AG08395 (cell line): ENCODE measurements at regions not wholly inside any gene's neighbourhood (a gene's known extent, or its start where the extent isn't known, plus 50 kb on each side); places are given as distances from the start of the nearest gene placed in this dataset.

Experiments used
- DNase-seq: peaks from one replicate; pipeline ENCODE4 v3.0.0; 2012; ENCODE audit warnings: mixed read lengths, low spot score

- DNase-seq = peak; percentile 20
Observed at GRCh38 chr20:24376311-24377099, 92.9 kb upstream of the SYNDIG1 start.

DNA sequence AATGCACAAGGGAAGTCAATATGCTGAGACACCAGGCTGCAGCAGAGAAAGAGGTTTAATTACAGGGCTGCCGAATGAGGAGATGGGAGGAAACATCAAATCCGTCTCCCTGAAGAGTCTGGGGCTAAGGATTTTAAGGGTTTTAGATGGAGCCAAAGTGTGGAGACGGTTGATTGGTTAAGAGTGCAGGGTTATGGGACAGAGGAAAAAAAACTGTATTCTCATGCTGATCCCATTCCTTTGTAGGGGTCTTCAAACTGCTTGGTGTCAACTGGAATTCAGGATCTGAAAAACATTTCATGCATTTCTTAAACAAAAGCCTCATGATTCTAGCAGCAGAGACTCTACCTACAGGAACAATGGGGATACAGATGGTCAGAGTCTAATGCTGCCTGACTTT is 96.1 kb upstream of the SYNDIG1 start:
- no peak for DNase-seq

DNA sequence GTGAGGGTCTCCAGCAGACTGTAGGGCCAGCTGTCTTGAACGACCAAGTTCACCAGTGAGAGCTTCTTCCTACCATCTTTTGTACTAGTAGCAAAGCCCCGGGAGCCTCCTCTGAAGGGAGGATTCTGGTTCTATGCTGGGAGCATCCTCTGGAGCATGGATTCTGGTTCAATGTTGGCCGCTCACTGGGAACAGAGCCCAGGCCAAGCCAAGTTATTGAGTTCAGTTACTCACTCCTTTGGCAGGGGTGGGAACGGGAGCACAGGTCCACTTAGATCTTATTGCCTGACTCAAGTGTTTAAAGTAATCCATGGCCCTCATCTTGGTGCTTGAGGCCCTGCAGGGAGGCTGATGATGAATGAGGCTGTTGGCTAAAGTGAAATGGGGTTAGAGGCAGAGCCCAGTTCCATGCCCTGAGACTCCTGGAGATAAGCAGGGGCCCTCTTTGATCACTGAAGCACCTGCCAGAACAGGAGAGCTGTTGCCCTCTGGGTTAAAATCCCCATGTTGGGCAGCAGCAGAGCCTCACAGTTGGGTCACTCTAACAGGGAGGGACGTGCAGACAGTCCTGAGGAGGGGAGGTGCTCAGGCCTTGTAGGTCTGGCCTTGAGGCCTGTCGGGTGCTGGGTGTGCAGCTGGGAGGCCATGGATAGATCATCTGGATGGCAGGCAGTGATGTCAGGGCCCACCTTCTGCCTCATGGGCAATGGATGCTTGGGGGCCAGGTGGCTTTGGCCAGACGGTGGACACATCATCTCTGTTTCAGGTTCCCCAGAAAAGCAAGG is 98.3 kb upstream of the SYNDIG1 start:
- DNase-seq = no peak

GRCh38 chr20:24370249-24370648 is 99.2 kb upstream of the SYNDIG1 start:
- no peak for DNase-seq

GRCh38 chr20:24368253-24368652 is 101.2 kb upstream of the SYNDIG1 start:
- no peak for DNase-seq

DNA sequence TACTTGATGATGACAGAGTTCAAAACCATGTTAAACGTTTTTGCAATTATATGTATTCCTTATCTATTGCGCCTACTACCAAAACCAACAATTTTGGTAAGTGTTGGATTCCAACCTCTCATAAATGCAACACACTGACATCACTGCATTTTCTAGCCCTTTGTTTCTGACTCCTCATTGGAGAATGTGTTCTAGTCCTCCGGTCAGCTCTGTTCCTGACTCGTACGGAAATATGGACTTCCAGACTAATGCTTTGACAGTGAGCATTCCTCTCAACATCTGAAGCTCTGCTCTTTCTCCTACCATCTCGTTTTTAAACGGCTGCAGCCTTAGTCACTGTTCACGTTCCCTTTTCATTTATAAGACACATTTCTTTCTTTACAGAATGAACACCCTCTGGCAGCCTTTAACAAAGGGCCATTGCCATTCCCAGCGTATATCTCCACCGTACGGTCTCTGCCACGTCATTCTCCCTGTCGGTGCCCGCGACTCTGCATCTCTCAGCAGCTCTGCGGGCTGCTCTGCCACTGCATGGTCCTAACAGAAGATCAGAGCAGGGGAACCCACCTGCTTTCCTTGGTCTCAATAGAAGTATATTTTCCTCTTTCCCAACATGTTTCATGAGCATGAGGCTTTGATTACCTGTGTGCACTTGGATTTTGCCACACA is 103.0 kb upstream of the SYNDIG1 start:
- DNase-seq = no peak

DNA sequence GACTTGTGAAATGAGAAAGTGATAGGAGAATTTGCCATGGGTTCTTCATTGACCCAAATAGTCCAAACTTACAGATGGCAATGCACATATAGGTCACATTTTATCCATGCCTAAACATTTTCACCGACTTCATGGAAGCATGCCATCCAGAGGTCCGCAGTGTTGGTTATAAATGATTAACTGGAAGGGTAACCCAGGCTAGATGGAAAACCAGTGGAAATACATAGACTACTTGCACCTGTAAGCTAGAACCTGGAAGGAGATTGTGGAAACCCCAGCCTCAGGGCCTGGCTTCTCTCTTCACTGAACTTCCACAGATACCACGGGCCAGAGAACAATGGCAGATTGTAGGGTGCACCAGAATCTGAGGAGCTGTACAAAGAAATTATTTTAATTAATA is 103.8 kb upstream of the SYNDIG1 start:
- DNase-seq = no peak

DNA sequence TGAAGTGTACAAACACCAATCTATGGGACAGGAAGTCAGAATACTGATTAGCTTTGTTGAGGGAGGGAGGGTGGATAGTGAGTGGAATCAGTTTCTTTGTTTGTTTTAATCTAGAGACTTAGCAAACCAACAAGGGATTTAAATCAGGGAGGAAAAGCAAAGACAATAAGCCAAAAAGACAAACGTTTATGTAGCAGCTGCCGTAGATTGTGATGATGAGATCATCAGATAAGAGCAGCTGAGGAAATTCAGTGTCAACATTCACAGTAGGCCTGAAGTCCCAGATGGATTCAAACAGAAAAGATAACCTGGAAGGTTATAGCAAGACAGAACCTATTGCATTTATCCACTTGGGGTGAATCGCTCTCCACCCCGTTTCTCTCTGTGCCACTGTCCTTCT is 104.9 kb upstream of the SYNDIG1 start:
- DNase-seq = no peak

DNA sequence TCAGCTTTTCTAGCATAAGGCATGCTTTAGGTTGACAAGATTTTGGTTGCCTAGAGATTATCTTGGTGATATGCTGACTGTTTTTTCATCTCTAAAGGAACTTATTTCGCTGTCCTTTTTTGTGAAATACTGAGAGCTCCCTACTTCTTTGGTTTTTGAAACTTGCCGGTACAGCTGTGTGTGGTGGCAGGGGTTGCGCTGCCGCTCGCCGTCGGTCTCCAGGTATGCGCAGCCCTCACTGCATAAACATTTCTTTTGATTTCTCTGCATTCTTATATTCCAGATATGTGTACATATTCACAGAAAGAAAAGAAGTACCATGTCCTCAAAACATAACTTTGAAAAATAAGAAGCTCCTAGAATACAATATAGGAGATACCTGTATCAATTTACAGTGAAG is 106.4 kb upstream of the SYNDIG1 start:
- no peak for DNase-seq

DNA sequence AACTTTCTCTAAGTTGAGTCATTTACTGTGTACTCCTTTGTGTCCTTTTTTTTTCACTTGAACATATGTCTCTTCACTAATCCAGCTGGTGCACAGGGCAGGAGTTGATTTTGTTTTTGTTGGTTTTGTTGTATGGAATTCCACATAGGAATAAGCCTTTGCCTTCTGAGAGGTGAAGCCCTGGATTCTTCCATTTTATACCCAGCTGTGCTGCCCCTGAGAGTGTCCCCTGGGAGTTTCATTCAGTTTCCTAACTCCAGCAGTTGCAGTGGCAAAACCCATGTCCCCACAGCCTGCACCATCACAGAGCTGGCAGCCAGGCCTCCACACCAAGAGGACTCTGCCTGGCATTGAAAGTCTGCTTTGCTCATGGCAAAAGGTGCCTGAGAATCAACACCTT is 107.3 kb upstream of the SYNDIG1 start:
- DNase-seq = no peak

GRCh38 chr20:24361541-24361940 is 107.9 kb upstream of the SYNDIG1 start:
- DNase-seq = no peak

GRCh38 chr20:24360531-24360930 is 108.9 kb upstream of the SYNDIG1 start:
- no peak for DNase-seq

GRCh38 chr20:24359321-24360027 is 110.0 kb upstream of the SYNDIG1 start:
- no peak for DNase-seq

- no peak for DNase-seq
Observed at GRCh38 chr20:24357931-24358330, 111.5 kb upstream of the SYNDIG1 start.

GRCh38 chr20:24357177-24357576 is 112.3 kb upstream of the SYNDIG1 start:
- no peak for DNase-seq

- DNase-seq = no peak
Observed at GRCh38 chr20:24353135-24353690, 116.2 kb upstream of the SYNDIG1 start.

DNA sequence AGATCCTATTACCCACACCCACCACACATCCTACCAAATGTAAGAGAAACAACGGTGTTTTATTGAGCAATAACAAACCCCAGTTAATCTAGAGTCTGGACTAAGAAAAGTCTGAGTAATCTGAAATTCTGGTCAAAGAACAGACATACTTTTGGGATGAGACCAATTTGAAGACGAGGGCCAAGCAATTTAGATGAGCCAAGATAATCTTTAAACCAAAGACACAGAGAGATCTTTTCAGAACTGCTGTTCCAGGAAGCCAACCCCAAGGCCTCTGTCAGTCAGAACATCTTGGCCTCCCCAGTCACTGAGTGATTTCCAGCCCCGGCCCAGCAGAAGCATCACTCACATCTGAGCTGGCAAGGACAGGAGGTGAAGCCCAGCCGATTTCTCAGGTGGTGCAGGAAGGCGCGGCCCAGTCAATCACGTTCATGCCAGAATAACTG is 118.5 kb upstream of the SYNDIG1 start:
- DNase-seq = no peak

GRCh38 chr20:24341781-24342180 is 127.6 kb upstream of the SYNDIG1 start:
- no peak for DNase-seq

DNA sequence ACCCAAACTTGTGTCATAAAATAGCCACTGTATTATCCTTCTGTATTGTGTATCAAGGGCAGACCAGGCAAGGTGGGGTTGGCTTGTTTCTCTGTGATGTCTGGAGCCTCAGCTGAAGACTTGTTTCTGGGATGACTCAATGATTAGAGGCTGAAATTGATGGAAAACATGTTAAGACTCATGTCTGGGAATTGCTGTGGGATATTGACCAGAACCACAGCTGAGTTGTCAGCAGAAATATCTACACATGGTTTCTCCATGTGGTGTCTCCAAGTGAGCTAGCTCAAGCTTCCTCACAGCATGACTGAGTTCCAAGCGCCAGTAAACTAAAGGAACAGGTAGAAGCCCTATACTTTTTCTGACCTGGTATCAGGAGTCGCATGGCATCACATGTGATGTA is 128.5 kb upstream of the SYNDIG1 start:
- DNase-seq = no peak

GRCh38 chr20:24339210-24339641 is 130.2 kb upstream of the SYNDIG1 start:
- no peak for DNase-seq

GRCh38 chr20:24337551-24337950 is 131.9 kb upstream of the SYNDIG1 start:
- DNase-seq = no peak

DNA sequence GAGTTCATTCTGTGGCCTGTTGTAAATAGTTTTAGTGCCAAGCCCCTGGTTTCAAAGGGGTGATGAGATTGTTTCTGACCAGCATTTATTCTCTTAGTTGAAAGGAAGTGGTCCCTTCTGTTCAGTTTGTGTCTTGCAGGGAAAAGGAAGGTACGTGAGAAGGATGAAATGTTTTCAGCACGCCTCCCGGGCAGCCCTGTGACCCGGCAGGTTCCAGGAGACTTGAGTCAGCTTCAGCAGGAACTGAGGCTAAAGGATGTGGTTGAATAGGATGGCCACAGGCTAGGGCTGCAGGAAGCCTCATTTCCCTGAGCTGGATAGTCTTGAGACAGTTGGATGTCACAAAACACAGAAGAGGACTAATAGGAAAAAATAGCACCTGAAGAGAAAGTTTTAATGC is 132.4 kb upstream of the SYNDIG1 start:
- DNase-seq = no peak
